ENCODE measurements at regions not wholly inside any gene's neighbourhood (a gene's known extent, or its start where the extent isn't known, plus 50 kb on each side); places are given as distances from the start of the nearest gene placed in this dataset.

DNA sequence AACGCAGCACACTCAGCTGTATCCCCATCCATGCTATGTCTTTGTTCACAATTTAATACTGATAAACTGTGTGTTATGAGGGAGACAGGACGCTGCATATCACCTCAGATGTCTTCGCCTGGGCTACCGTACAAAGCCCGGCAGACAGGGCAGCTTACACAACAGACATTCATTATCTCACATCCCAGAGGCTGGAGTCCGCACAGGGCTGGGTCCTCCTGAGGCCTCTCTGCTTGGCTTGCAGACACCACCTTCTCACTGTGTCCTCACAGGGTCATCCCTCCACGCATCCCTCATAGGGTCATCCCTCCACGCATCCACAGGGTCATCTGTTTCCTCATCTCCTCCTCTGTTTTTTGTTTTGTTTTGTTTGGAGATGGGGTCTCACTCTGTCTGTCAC lies 61.2 kb downstream of the SHANK2 start:
- no peak overlapping the region for H3K27ac ChIP-seq
- H3K36me3 ChIP-seq, result no peaks in the 10 kb centered on the region
- 86 to 95% (median 90%) methylated on average over 8 of the region's 8 CpGs for WGBS, 5 donors
- peak; percentile 36 for DNase-seq
- H3K4me1 ChIP-seq, result no peaks in the 10 kb centered on the region
- no peaks in the 10 kb centered on the region for H3K9me3 ChIP-seq
- no peak for TF ChIP-seq POLR2A (IDR thresholded peaks at IDR 0.05)
- TF ChIP-seq POLR2AphosphoS5 (IDR thresholded peaks at IDR 0.05), result no peak
- TF ChIP-seq, protein P1, sequence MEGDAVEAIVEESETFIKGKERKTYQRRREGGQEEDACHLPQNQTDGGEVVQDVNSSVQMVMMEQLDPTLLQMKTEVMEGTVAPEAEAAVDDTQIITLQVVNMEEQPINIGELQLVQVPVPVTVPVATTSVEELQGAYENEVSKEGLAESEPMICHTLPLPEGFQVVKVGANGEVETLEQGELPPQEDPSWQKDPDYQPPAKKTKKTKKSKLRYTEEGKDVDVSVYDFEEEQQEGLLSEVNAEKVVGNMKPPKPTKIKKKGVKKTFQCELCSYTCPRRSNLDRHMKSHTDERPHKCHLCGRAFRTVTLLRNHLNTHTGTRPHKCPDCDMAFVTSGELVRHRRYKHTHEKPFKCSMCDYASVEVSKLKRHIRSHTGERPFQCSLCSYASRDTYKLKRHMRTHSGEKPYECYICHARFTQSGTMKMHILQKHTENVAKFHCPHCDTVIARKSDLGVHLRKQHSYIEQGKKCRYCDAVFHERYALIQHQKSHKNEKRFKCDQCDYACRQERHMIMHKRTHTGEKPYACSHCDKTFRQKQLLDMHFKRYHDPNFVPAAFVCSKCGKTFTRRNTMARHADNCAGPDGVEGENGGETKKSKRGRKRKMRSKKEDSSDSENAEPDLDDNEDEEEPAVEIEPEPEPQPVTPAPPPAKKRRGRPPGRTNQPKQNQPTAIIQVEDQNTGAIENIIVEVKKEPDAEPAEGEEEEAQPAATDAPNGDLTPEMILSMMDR (IDR thresholded peaks at IDR 0.05 in 8 of 11, conservative IDR thresholded peaks at IDR 0.05 in 3 of 11), result no peak
- intact Hi-C loops (cut with DNase I; ENCODE audit: low total_unique reads), result no loop called here
- peaks cover 0 to 11% (median 0%) of the 10 kb centered on the region in 7 donors for H3K27me3 ChIP-seq (replicated peaks in 1 of 7)
- H3K4me3 ChIP-seq, result no peak overlapping the region

DNA sequence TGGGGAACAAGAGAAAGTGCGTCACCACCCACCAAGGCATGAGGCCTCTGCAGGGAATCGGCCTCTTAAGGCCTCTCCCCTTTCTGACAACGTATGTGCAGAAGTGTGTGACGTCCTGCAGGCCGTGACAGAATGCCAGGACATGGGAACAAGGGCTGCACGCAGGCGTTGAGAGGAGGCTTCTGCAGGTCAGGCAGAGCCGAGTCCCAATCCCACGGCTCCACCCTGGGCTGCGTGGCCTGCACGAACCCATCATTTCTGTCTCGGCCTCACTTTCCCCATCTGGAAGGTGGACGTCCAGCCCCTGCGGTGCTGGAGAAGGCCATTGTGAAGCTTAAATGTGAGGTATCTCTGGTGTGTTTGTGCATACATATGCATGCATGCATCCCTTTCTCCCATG lies 61.8 kb downstream of the SHANK2 start:
- no peak for TF ChIP-seq POLR2AphosphoS5 (IDR thresholded peaks at IDR 0.05)
- TF ChIP-seq, protein P1 (IDR thresholded peaks at IDR 0.05 in 8 of 11, conservative IDR thresholded peaks at IDR 0.05 in 3 of 11), result no peak
- no peak for TF ChIP-seq POLR2A (IDR thresholded peaks at IDR 0.05)
- Histone ChIP-seq H3K27ac (no peak overlapping the region), H3K9me3 (no peaks in the 10 kb centered on the region), H3K4me3 (no peak overlapping the region), H3K27me3 (replicated peaks in 1 of 7) (peaks cover 0 to 11% (median 0%) of the 10 kb centered on the region in 7 donors), H3K4me1 (no peaks in the 10 kb centered on the region), H3K36me3 (no peaks in the 10 kb centered on the region)
- WGBS, 5 donors, result 83 to 95% (median 89%) methylated on average over 9 to 14 of the region's 14 CpGs
- intact Hi-C loops (cut with DNase I; ENCODE audit: low total_unique reads), result no loop called here
- peak; percentile 51 for DNase-seq

DNA sequence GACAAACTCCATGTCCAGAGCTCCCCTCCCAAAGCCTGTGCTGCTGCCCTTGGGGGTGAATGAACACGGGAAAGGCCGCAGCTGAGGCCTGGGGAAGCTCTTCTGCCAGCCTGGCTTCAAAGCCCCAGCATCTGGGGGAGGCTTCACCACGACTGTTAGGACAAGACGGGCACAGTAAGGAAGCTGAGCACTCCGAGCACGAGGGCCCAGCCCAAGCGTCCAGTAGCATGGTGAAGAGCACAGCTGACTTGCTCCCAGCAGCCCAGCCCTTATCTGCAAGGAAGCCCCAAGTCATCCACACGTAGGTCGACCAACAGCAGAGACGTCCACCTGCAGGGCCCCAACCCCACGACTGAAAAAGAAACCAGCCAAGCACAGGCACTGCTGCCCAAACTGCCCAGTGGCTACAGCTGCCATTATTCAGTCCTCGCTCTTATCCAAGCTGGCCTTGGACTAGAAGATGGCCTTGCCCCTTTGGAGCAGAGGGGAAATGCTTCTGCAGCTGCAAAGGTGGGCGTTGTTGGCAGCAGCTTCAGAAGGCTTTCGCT lies 62.5 kb downstream of the SHANK2 start:
- peak; percentile 33 for DNase-seq
- Histone ChIP-seq H3K9me3 (no peaks in the 10 kb centered on the region), H3K27me3 (replicated peaks in 1 of 7) (peaks cover 0 to 11% (median 0%) of the 10 kb centered on the region in 7 donors), H3K36me3 (no peaks in the 10 kb centered on the region), H3K27ac (no peak overlapping the region), H3K4me1 (no peaks in the 10 kb centered on the region), H3K4me3 (no peak overlapping the region)
- intact Hi-C loops (cut with DNase I; ENCODE audit: low total_unique reads), result no loop called here
- 71 to 83% (median 82%) methylated on average over 11 to 14 of the region's 14 CpGs for WGBS, 5 donors
- TF ChIP-seq, protein P1 (IDR thresholded peaks at IDR 0.05 in 8 of 11, conservative IDR thresholded peaks at IDR 0.05 in 3 of 11), result no peak
- no peak for TF ChIP-seq POLR2A (IDR thresholded peaks at IDR 0.05)
- no peak for TF ChIP-seq POLR2AphosphoS5 (IDR thresholded peaks at IDR 0.05)

DNA sequence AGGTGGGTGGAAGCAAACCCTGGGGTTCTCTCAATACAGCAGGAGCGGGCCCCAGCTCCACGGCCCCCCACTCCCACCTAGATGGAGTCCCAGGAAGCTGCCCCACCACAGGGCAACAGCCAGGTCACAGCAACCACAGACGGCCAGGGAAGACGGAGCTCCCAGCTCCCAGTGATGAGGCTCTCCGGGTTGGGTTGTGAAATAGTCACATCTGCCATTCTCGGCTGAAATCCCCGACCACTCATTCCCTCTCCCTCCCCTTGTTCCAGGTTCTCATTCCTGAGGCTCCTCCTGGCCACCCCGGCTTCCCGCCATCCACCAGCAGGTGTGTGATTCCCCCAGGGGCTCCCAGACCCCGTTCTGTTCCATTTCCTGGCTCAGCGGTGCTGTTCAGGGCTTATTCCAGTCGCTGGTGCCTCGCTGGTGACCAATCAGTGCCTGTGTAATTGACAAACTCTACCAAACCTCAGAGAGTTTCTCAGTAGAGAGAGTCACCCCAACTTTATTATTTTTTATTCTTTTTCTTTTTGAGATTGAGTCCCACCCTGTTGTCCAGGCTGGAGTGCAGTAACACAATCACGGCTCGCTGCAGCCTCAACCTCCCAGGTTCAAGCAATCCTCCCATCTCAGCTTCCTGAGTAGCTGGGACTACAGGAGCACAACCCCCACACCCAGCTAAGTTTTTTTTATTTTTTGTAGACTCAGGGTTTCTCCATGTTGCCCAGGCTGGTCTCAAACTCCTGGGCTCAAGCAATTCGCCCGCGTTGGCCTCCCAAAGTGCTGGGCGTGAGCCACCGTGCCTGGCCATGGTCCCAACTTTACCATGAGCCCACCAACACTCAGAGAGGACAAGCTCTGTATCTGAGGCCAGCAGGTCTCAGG lies 63.2 kb downstream of the SHANK2 start:
- TF ChIP-seq POLR2AphosphoS5 (IDR thresholded peaks at IDR 0.05), result no peak
- TF ChIP-seq, protein P1 (IDR thresholded peaks at IDR 0.05 in 8 of 11, conservative IDR thresholded peaks at IDR 0.05 in 3 of 11), result no peak
- TF ChIP-seq POLR2A (IDR thresholded peaks at IDR 0.05), result no peak
- no peak for DNase-seq
- no peaks in the 10 kb centered on the region for H3K36me3 ChIP-seq
- intact Hi-C loops (cut with DNase I; ENCODE audit: low total_unique reads), result no loop called here
- no peaks in the 10 kb centered on the region for H3K4me1 ChIP-seq
- peaks cover 0 to 10% (median 0%) of the 10 kb centered on the region in 7 donors for H3K27me3 ChIP-seq (replicated peaks in 1 of 7)
- no peak overlapping the region for H3K4me3 ChIP-seq
- 86 to 94% (median 87%) methylated on average over 19 to 20 of the region's 20 CpGs for WGBS, 5 donors
- H3K9me3 ChIP-seq, result no peaks in the 10 kb centered on the region
- H3K27ac ChIP-seq, result no peak overlapping the region
